RWPE1 (cell line): ENCODE measurements at regions not wholly inside any gene's neighbourhood (a gene's known extent, or its start where the extent isn't known, plus 50 kb on each side); places are given as distances from the start of the nearest gene placed in this dataset.

Experiments
- CTCF ChIA-PET: fragments of 350-600 bp; sonication (Branson Sonifier 250); formaldehyde crosslinking; extraction: SDS; loops from one replicate; lab custom pipeline; 2021; lab: Yijun Ruan, JAX
- POLR2A ChIA-PET: fragments of 400-600 bp; formaldehyde crosslinking; extraction: SDS; loops from one replicate; lab custom pipeline; 2020; ENCODE audit warnings: antibody characterized with exemption; ENCODE audit not compliant: low non-redundant PET; lab: Yijun Ruan, JAX
- DNase-seq: peaks from one replicate; pipeline ENCODE4 v3.0.0; 2012; ENCODE audit warnings: low spot score
- H3K27ac ChIP-seq: fragments of 450-650 bp; 2 replicates; pipeline ENCODE4 v1.5.1; 2017
- CTCF ChIP-seq: fragments of 450-650 bp; conservative IDR thresholded peaks from 2 replicates; pipeline ENCODE4 v1.5.1; 2017; ENCODE audit warnings: low read depth, mild to moderate bottlenecking

- no peak overlapping the region for H3K27ac ChIP-seq
- ChIA-PET POLR2A (no interaction called here), CTCF (interaction anchor here (0.6 kb wide), 1 partner anchor 66 kb away, joined by 3 read pairs; no protein-coding TSS in a partner anchor)
- TF ChIP-seq CTCF = no peak
- DNase-seq = no peak
These were observed 205.9 kb upstream of the IL12B start for GRCh38 chr5:159536166-159536565.

- ChIA-PET POLR2A (no interaction called here), CTCF (interaction anchor here (0.6 kb wide), 1 partner anchor 66 kb away, joined by 3 read pairs; no protein-coding TSS in a partner anchor)
- H3K27ac ChIP-seq = no peak overlapping the region
- TF ChIP-seq CTCF = no peak
- no peak for DNase-seq
These were observed 206.4 kb upstream of the IL12B start for GRCh38 chr5:159536646-159537045.

- POLR2A ChIA-PET = interaction anchor here (0.6 kb wide), 1 partner anchor 315 kb away, joined by 3 read pairs; no protein-coding TSS in a partner anchor
- CTCF ChIA-PET = no interaction called here
- no peak for TF ChIP-seq CTCF
- no peak overlapping the region for H3K27ac ChIP-seq
- DNase-seq = no peak
These were observed 209.4 kb upstream of the IL12B start for GRCh38 chr5:159539678-159540077.

GRCh38 chr5:159543326-159543725, 213.0 kb upstream of the IL12B start:
- no peak for DNase-seq
- H3K27ac ChIP-seq = no peak overlapping the region
- POLR2A ChIA-PET = no interaction called here
- CTCF ChIA-PET = no interaction called here
- TF ChIP-seq CTCF = no peak

GRCh38 chr5:159545156-159545555, 214.9 kb upstream of the IL12B start:
- ChIA-PET POLR2A (no interaction called here), CTCF (no interaction called here)
- DNase-seq = no peak
- TF ChIP-seq CTCF = no peak
- no peak overlapping the region for H3K27ac ChIP-seq

GRCh38 chr5:159547466-159548195, 217.3 kb upstream of the IL12B start:
- no peak overlapping the region for H3K27ac ChIP-seq
- no peak for TF ChIP-seq CTCF
- DNase-seq = no peak
- POLR2A ChIA-PET = no interaction called here
- CTCF ChIA-PET = interaction anchor here (0.6 kb wide), 1 partner anchor 340 kb away, joined by 4 read pairs; no protein-coding TSS in a partner anchor
